IMR-90 (cell line): ENCODE measurements at regions not wholly inside any gene's neighbourhood (a gene's known extent, or its start where the extent isn't known, plus 50 kb on each side); places are given as distances from the start of the nearest gene placed in this dataset.

Experiments
- ATAC-seq: fragments of 200-7000 bp; cut with Tn5 transposase; 2 replicates; pipeline ENCODE4 v1.9.1; 2020; ENCODE audit warnings: low read depth, mild to moderate bottlenecking, moderate library complexity
- BruUV-seq: library from RNA; stranded (reverse); fragments of 400-500 nt; replicated peaks from 2 replicates; lab custom pipeline; 2021; lab: Mats Ljungman, UMichigan
- CTCF ChIA-PET: fragments of 300-600 bp; formaldehyde crosslinking; extraction: SDS; loops from one replicate; lab custom pipeline; 2021; ENCODE audit warnings: antibody characterized with exemption; lab: Yijun Ruan, JAX
- POLR2A ChIA-PET: fragments of 300-600 bp; sonication (Branson Sonifier 250); formaldehyde crosslinking; loops from one replicate; lab custom pipeline; 2022; ENCODE audit warnings: antibody characterized with exemption; ENCODE audit not compliant: unreplicated experiment; lab: Charles Lee
- DNase-seq: peaks from one replicate; pipeline ENCODE4 v3.0.0; 2013
- H2AFZ ChIP-seq: replicated peaks from 2 replicates; pipeline ENCODE3; 2013; ENCODE audit warnings: low read length, mild to moderate bottlenecking; ENCODE audit not compliant: poor library complexity
- H2AK5ac ChIP-seq: 2 replicates; pipeline ENCODE4 v1.6.1; 2013; ENCODE audit warnings: low read depth, low read length, inconsistent platforms
- H2AK9ac ChIP-seq: replicated peaks from 2 replicates; pipeline ENCODE3; 2013; ENCODE audit warnings: mild to moderate bottlenecking, low read depth, low read length, moderate library complexity; ENCODE audit not compliant: poor library complexity
- H2BK120ac ChIP-seq: 2 replicates; pipeline ENCODE4 v1.6.1; 2013; ENCODE audit warnings: low read depth, low read length, inconsistent platforms
- H2BK15ac ChIP-seq: 3 replicates; pipeline ENCODE4 v1.6.1; 2013; ENCODE audit warnings: low read depth, low read length, inconsistent platforms
- H2BK20ac ChIP-seq: 2 replicates; pipeline ENCODE4 v1.6.1; 2013; ENCODE audit warnings: low read depth, mild to moderate bottlenecking, inconsistent platforms, low read length, moderate library complexity
- H2BK5ac ChIP-seq: 2 replicates; pipeline ENCODE4 v1.6.1; 2013; ENCODE audit warnings: mild to moderate bottlenecking, low read depth, low read length, inconsistent platforms; ENCODE audit not compliant: poor library complexity, severe bottlenecking
- H3K14ac ChIP-seq: replicated peaks from 2 replicates; pipeline ENCODE4 v1.6.1; 2013; ENCODE audit warnings: low read depth, low read length, inconsistent platforms
- H3K18ac ChIP-seq: 2 replicates; pipeline ENCODE4 v1.6.1; 2013; ENCODE audit warnings: low read depth, low read length, control low read depth
- H3K23ac ChIP-seq: 2 replicates; pipeline ENCODE4 v1.6.1; 2013; ENCODE audit warnings: low read depth, low read length, inconsistent platforms
- H3K27ac ChIP-seq: 2 replicates; pipeline ENCODE4 v1.5.1; 2013; ENCODE audit warnings: mild to moderate bottlenecking, control low read depth, low read length; ENCODE audit not compliant: insufficient read depth
- H3K27me3 ChIP-seq: 2 replicates; pipeline ENCODE4 v1.6.1; 2013; ENCODE audit warnings: low read length; ENCODE audit not compliant: control insufficient read depth, insufficient read depth
- H3K36me3 ChIP-seq: 2 replicates; pipeline ENCODE4 v1.6.1; 2013; ENCODE audit warnings: low read length, mixed read lengths; ENCODE audit not compliant: control insufficient read depth, insufficient read depth
- H3K4ac ChIP-seq: 2 replicates; pipeline ENCODE4 v1.6.1; 2013; ENCODE audit warnings: low read depth, low read length, inconsistent platforms
- H3K4me1 ChIP-seq: 2 replicates; pipeline ENCODE4 v1.6.1; 2013; ENCODE audit warnings: low read length, mixed read lengths; ENCODE audit not compliant: control insufficient read depth, insufficient read depth
- H3K4me2 ChIP-seq: 2 replicates; pipeline ENCODE4 v1.6.1; 2013; ENCODE audit warnings: low read depth, mild to moderate bottlenecking, control low read depth, low read length, moderate library complexity
- H3K4me3 ChIP-seq: 2 replicates; pipeline ENCODE4 v1.5.1; 2013; ENCODE audit warnings: low read depth, mild to moderate bottlenecking, control low read depth, low read length, moderate library complexity; ENCODE audit not compliant: insufficient read depth
- H3K56ac ChIP-seq: 2 replicates; pipeline ENCODE4 v1.6.1; 2013; ENCODE audit warnings: low read length, inconsistent platforms; ENCODE audit not compliant: insufficient read depth; ENCODE audit errors: extremely low read depth
- H3K79me1 ChIP-seq, 2 experiments: 2 replicates each; pipeline ENCODE4 v1.6.1; 2013; ENCODE audit warnings: low read length in 2 of 2, inconsistent platforms in 1 of 2, low read depth in 1 of 2
- H3K9ac ChIP-seq: 2 replicates; pipeline ENCODE4 v1.6.1; 2013; ENCODE audit warnings: low read depth, low read length, control low read depth
- H3K9me1 ChIP-seq: 2 replicates; pipeline ENCODE4 v1.6.1; 2013; ENCODE audit warnings: low read length, inconsistent platforms; ENCODE audit not compliant: insufficient read depth
- H3K9me3 ChIP-seq: 2 replicates; pipeline ENCODE4 v1.6.1; 2013; ENCODE audit warnings: low read length; ENCODE audit not compliant: control insufficient read depth, insufficient read depth
- H4K20me1 ChIP-seq: 2 replicates; pipeline ENCODE4 v1.6.1; 2013; ENCODE audit warnings: low read length, inconsistent platforms; ENCODE audit not compliant: insufficient read depth
- H4K5ac ChIP-seq: 2 replicates; pipeline ENCODE4 v1.6.1; 2013; ENCODE audit warnings: mild to moderate bottlenecking, low read depth, low read length, control low read depth
- H4K8ac ChIP-seq, 2 experiments: 2 replicates each; pipeline ENCODE4 v1.6.1; 2013; ENCODE audit warnings: low read depth in 2 of 2, low read length in 2 of 2, control low read depth in 1 of 2, inconsistent platforms in 1 of 2
- H4K91ac ChIP-seq: 2 replicates; pipeline ENCODE4 v1.6.1; 2013; ENCODE audit warnings: low read depth, low read length, inconsistent platforms; ENCODE audit not compliant: insufficient read depth
- BHLHE40 ChIP-seq: fragments of 150-350 bp; IDR thresholded peaks from 2 replicates; pipeline ENCODE4 v1.6.1; 2016; ENCODE audit warnings: mild to moderate bottlenecking, low read depth, low read length
- CHD1 ChIP-seq: IDR thresholded peaks from 2 replicates; pipeline ENCODE4 v1.6.1; 2012; ENCODE audit warnings: low read depth, low read length, improper control_type of control experiment
- POLR2A ChIP-seq: IDR thresholded peaks from 2 replicates; pipeline ENCODE4 v1.6.1; 2012; ENCODE audit warnings: mild to moderate bottlenecking, low read depth, low read length
- USF2 ChIP-seq: fragments of 150-350 bp; IDR thresholded peaks from 2 replicates; pipeline ENCODE4 v1.6.1; 2017; ENCODE audit warnings: mild to moderate bottlenecking, antibody characterized with exemption, low read length, low read depth
- dilution Hi-C: fragments of 300-500 bp; cut with HindIII; formaldehyde crosslinking; loops from one replicate; pipeline ENCODE4 v1.14.3; 2018; ENCODE audit warnings: low sequenced_read_pairs; ENCODE audit not compliant: unreplicated experiment
- in situ Hi-C: fragments of 300-500 bp; cut with MboI; formaldehyde crosslinking; loops from 3 replicates; pipeline ENCODE4 v1.14.3; 2019; ENCODE audit warnings: low sequenced_read_pairs, inconsistent platforms, mixed read lengths
- intact Hi-C: fragments of 100-400 bp; cut with micrococcal nuclease; formaldehyde crosslinking; loops from 2 replicates; pipeline ENCODE4 v1.10.0; 2022

GRCh38 chr9:14511452-14511851, 181.8 kb downstream of the ZDHHC21 start:
- no peak overlapping the region for H3K18ac ChIP-seq
- no peaks in the 10 kb centered on the region for H3K9me1 ChIP-seq
- H2AFZ ChIP-seq: no peak overlapping the region
- no peak for TF ChIP-seq USF2
- no peak for TF ChIP-seq CHD1
- no peak for TF ChIP-seq BHLHE40
- no peak for TF ChIP-seq POLR2A
- no peak overlapping the region for H3K4ac ChIP-seq
- dilution Hi-C loops (no loop called here), intact Hi-C loops (no loop called here), in situ Hi-C loops (loop anchor here (10.0 kb wide), 1 partner anchor 57 kb away; no protein-coding TSS in a partner anchor)
- no peaks in the 10 kb centered on the region for H4K20me1 ChIP-seq
- ChIA-PET CTCF (no interaction called here), POLR2A (no interaction called here)
- no peak overlapping the region for H2BK120ac ChIP-seq
- no peak overlapping the region for H4K5ac ChIP-seq
- no peak overlapping the region for H3K4me3 ChIP-seq
- H3K14ac ChIP-seq: no peak overlapping the region
- BruUV-seq: no TSS peak
- no peak for DNase-seq
- no peak overlapping the region for H4K8ac ChIP-seq
- H2BK5ac ChIP-seq: no peak overlapping the region
- no peak overlapping the region for H3K27ac ChIP-seq
- no peak overlapping the region for H2AK5ac ChIP-seq
- no peaks in the 10 kb centered on the region for H3K36me3 ChIP-seq
- no peak overlapping the region for H2BK15ac ChIP-seq
- no peaks in the 10 kb centered on the region for H3K79me1 ChIP-seq
- no peak overlapping the region for H4K91ac ChIP-seq
- no peak overlapping the region for H3K23ac ChIP-seq
- H3K56ac ChIP-seq: no peak overlapping the region
- no peak overlapping the region for H3K4me2 ChIP-seq
- H3K4me1 ChIP-seq: no peaks in the 10 kb centered on the region
- H2AK9ac ChIP-seq: no peak overlapping the region
- H3K9me3 ChIP-seq: no peaks in the 10 kb centered on the region
- ATAC-seq: no peak
- no peaks in the 10 kb centered on the region for H3K27me3 ChIP-seq
- no peak overlapping the region for H3K9ac ChIP-seq
- H2BK20ac ChIP-seq: no peak overlapping the region
